ENCODE measurements at regions not wholly inside any gene's neighbourhood (a gene's known extent, or its start where the extent isn't known, plus 50 kb on each side); places are given as distances from the start of the nearest gene placed in this dataset.

- no peak for TF ChIP-seq CTCF (IDR thresholded peaks at IDR 0.05)
- TF ChIP-seq POLR2A (IDR thresholded peaks at IDR 0.05): no peak
Measured at GRCh38 chr21:31795992-31796391, 64.1 kb upstream of the SCAF4 start.
